ENCODE measurements at regions not wholly inside any gene's neighbourhood (a gene's known extent, or its start where the extent isn't known, plus 50 kb on each side); places are given as distances from the start of the nearest gene placed in this dataset.

- TF ChIP-seq CTCF (IDR thresholded peaks at IDR 0.05): no peak
- TF ChIP-seq POLR2A (IDR thresholded peaks at IDR 0.05): no peak
These were observed 126.3 kb downstream of the C6orf118 start for GRCh38 chr6:165183071-165183470.
